Mesendoderm (in vitro differentiated cells): ENCODE measurements at regions not wholly inside any gene's neighbourhood (a gene's known extent, or its start where the extent isn't known, plus 50 kb on each side); places are given as distances from the start of the nearest gene placed in this dataset.

Source experiments
- DNase-seq: peaks from one replicate; pipeline ENCODE4 v3.0.0; 2013
- H2AK5ac ChIP-seq: 2 replicates; pipeline ENCODE4 v1.6.1; 2013; ENCODE audit warnings: low read length, inconsistent platforms
- H2BK120ac ChIP-seq: 2 replicates; pipeline ENCODE4 v1.6.1; 2013; ENCODE audit warnings: low read depth, mild to moderate bottlenecking, low read length, moderate library complexity, mixed read lengths
- H2BK15ac ChIP-seq: replicated peaks from 2 replicates; pipeline ENCODE4 v1.6.1; 2013; ENCODE audit warnings: low read depth, mild to moderate bottlenecking, moderate library complexity
- H2BK5ac ChIP-seq: 2 replicates; pipeline ENCODE4 v1.6.1; 2013; ENCODE audit warnings: low read length, inconsistent platforms
- H3K18ac ChIP-seq: 2 replicates; pipeline ENCODE4 v1.6.1; 2013; ENCODE audit warnings: mild to moderate bottlenecking, low read length, mixed read lengths
- H3K23ac ChIP-seq: one replicate; pipeline ENCODE4 v1.6.1; 2013; ENCODE audit warnings: low read length
- H3K27ac ChIP-seq: 2 replicates; pipeline ENCODE4 v1.5.1; 2013; ENCODE audit warnings: low read depth, mild to moderate bottlenecking, inconsistent platforms, low read length, moderate library complexity
- H3K27me3 ChIP-seq: 2 replicates; pipeline ENCODE4 v1.6.1; 2013; ENCODE audit warnings: low read length, control low read depth, mild to moderate bottlenecking, inconsistent platforms; ENCODE audit not compliant: insufficient read depth, poor library complexity
- H3K36me3 ChIP-seq: 2 replicates; pipeline ENCODE4 v1.6.1; 2013; ENCODE audit warnings: low read length, inconsistent platforms; ENCODE audit not compliant: control insufficient read depth, insufficient read depth
- H3K4ac ChIP-seq: one replicate; pipeline ENCODE4 v1.6.1; 2013; ENCODE audit warnings: low read depth, mild to moderate bottlenecking, low read length, moderate library complexity
- H3K4me1 ChIP-seq: 2 replicates; pipeline ENCODE4 v1.6.1; 2013; ENCODE audit warnings: low read depth, low read length, inconsistent platforms; ENCODE audit not compliant: control insufficient read depth
- H3K4me2 ChIP-seq: 2 replicates; pipeline ENCODE4 v1.6.1; 2013; ENCODE audit warnings: low read length
- H3K4me3 ChIP-seq: 2 replicates; pipeline ENCODE4 v1.5.1; 2013; ENCODE audit warnings: mild to moderate bottlenecking, low read length
- H3K56ac ChIP-seq: one replicate; pipeline ENCODE4 v1.6.1; 2013; ENCODE audit warnings: low read length
- H3K79me1 ChIP-seq: 2 replicates; pipeline ENCODE4 v1.6.1; 2013; ENCODE audit warnings: low read length, inconsistent platforms
- H3K79me2 ChIP-seq: 2 replicates; pipeline ENCODE4 v1.6.1; 2013; ENCODE audit warnings: mild to moderate bottlenecking, low read length; ENCODE audit not compliant: control insufficient read depth, insufficient read depth
- H3K9ac ChIP-seq: 2 replicates; pipeline ENCODE4 v1.6.1; 2013; ENCODE audit warnings: low read length, inconsistent platforms
- H4K5ac ChIP-seq: one replicate; pipeline ENCODE4 v1.6.1; 2013; ENCODE audit warnings: low read length
- H4K8ac ChIP-seq: one replicate; pipeline ENCODE4 v1.6.1; 2013; ENCODE audit warnings: low read depth, mild to moderate bottlenecking, control low read depth, low read length, moderate library complexity
- WGBS: extraction: QIAGEN DNeasy Blood & Tissue Kit; methylation state at CpG from one replicate; pipeline ENCODE4 v1.1.7; 2013; ENCODE audit warnings: low lambda C conversion rate, missing lambda C conversion rate; ENCODE audit not compliant: insufficient coverage; ENCODE audit errors: extremely low coverage; 5-methylcytosine and 5-hydroxymethylcytosine counted together

GRCh38 chrX:125505207-125505606 is 185.5 kb downstream of the TEX13C start:
- Histone ChIP-seq H2AK5ac (no peak overlapping the region), H3K79me2 (no peaks in the 10 kb centered on the region), H4K8ac (no peak overlapping the region), H3K4ac (no peak overlapping the region), H3K79me1 (no peaks in the 10 kb centered on the region), H2BK5ac (no peak overlapping the region), H2BK15ac (no peak overlapping the region), H4K5ac (no peak overlapping the region), H3K36me3 (no peaks in the 10 kb centered on the region), H3K4me1 (no peaks in the 10 kb centered on the region), H3K4me3 (no peak overlapping the region), H2BK120ac (no peak overlapping the region), H3K27me3 (no peaks in the 10 kb centered on the region), H3K4me2 (no peak overlapping the region), H3K23ac (no peak overlapping the region), H3K18ac (no peak overlapping the region), H3K56ac (no peak overlapping the region), H3K9ac (no peak overlapping the region), H3K27ac (no peak overlapping the region)
- WGBS, result no CpG with 5 or more reads among the region's 2 CpGs
- no peak for DNase-seq

GRCh38 chrX:125507119-125507518 is 187.4 kb downstream of the TEX13C start:
- H3K23ac ChIP-seq, result no peak overlapping the region
- no peak overlapping the region for H3K9ac ChIP-seq
- no peak for DNase-seq
- H2AK5ac ChIP-seq, result no peak overlapping the region
- H3K79me2 ChIP-seq, result no peaks in the 10 kb centered on the region
- H3K4me2 ChIP-seq, result no peak overlapping the region
- no peaks in the 10 kb centered on the region for H3K4me1 ChIP-seq
- no peaks in the 10 kb centered on the region for H3K79me1 ChIP-seq
- no peaks in the 10 kb centered on the region for H3K27me3 ChIP-seq
- H3K18ac ChIP-seq, result no peak overlapping the region
- no peak overlapping the region for H3K56ac ChIP-seq
- no peak overlapping the region for H3K4me3 ChIP-seq
- H4K5ac ChIP-seq, result no peak overlapping the region
- H2BK15ac ChIP-seq, result no peak overlapping the region
- no peak overlapping the region for H4K8ac ChIP-seq
- no CpG with 5 or more reads among the region's 1 CpG for WGBS
- no peak overlapping the region for H3K27ac ChIP-seq
- H3K4ac ChIP-seq, result no peak overlapping the region
- no peaks in the 10 kb centered on the region for H3K36me3 ChIP-seq
- H2BK120ac ChIP-seq, result no peak overlapping the region
- H2BK5ac ChIP-seq, result no peak overlapping the region

- Histone ChIP-seq H3K36me3 (no peaks in the 10 kb centered on the region), H3K4me3 (no peak overlapping the region), H3K27ac (no peak overlapping the region), H4K5ac (no peak overlapping the region), H3K4me2 (no peak overlapping the region), H3K56ac (no peak overlapping the region), H4K8ac (no peak overlapping the region), H3K79me1 (no peaks in the 10 kb centered on the region), H3K4me1 (no peaks in the 10 kb centered on the region), H3K79me2 (no peaks in the 10 kb centered on the region), H3K4ac (no peak overlapping the region), H2BK120ac (no peak overlapping the region), H3K18ac (no peak overlapping the region), H3K23ac (no peak overlapping the region), H2BK15ac (no peak overlapping the region), H2AK5ac (no peak overlapping the region), H2BK5ac (no peak overlapping the region), H3K27me3 (no peaks in the 10 kb centered on the region), H3K9ac (no peak overlapping the region)
- no CpG with 5 or more reads among the region's 1 CpG for WGBS
- DNase-seq, result no peak
Measured at GRCh38 chrX:125520029-125520428, 200.4 kb downstream of the TEX13C start.

- Histone ChIP-seq H3K18ac (no peak overlapping the region), H3K79me1 (no peaks in the 10 kb centered on the region)
Measured at GRCh38 chrX:125522752-125523151, 203.1 kb downstream of the TEX13C start.

GRCh38 chrX:125532411-125533089 is 212.9 kb downstream of the TEX13C start:
- Histone ChIP-seq H3K36me3 (no peaks in the 10 kb centered on the region), H4K8ac (no peak overlapping the region), H2BK5ac (no peak overlapping the region), H3K27me3 (no peaks in the 10 kb centered on the region), H3K23ac (no peak overlapping the region), H3K4me2 (no peak overlapping the region), H3K4me3 (no peak overlapping the region), H3K79me2 (no peaks in the 10 kb centered on the region), H4K5ac (no peak overlapping the region), H3K9ac (no peak overlapping the region), H2AK5ac (no peak overlapping the region), H3K4me1 (no peaks in the 10 kb centered on the region), H2BK120ac (no peak overlapping the region), H3K18ac (no peak overlapping the region), H3K79me1 (no peaks in the 10 kb centered on the region), H3K27ac (no peak overlapping the region), H3K4ac (no peak overlapping the region), H2BK15ac (no peak overlapping the region), H3K56ac (no peak overlapping the region)
- no CpG with 5 or more reads among the region's 2 CpGs for WGBS
- DNase-seq, result no peak

More at GRCh38 chrX:125522752-125523151, 203.1 kb downstream of the TEX13C start:
- Histone ChIP-seq H2BK15ac (no peak overlapping the region), H4K8ac (no peak overlapping the region), H3K79me2 (no peaks in the 10 kb centered on the region), H3K23ac (no peak overlapping the region), H3K56ac (no peak overlapping the region), H3K36me3 (no peaks in the 10 kb centered on the region), H3K4me1 (no peaks in the 10 kb centered on the region), H2BK5ac (no peak overlapping the region), H3K4ac (no peak overlapping the region), H4K5ac (no peak overlapping the region), H3K27me3 (no peaks in the 10 kb centered on the region), H3K4me2 (no peak overlapping the region), H2BK120ac (no peak overlapping the region), H3K9ac (no peak overlapping the region), H3K4me3 (no peak overlapping the region), H2AK5ac (no peak overlapping the region), H3K27ac (no peak overlapping the region)
- no peak for DNase-seq
- WGBS, result no CpG with 5 or more reads among the region's 2 CpGs

- H2BK15ac ChIP-seq, result no peak overlapping the region
- no peak overlapping the region for H3K56ac ChIP-seq
- H3K4me2 ChIP-seq, result no peak overlapping the region
- H2BK120ac ChIP-seq, result no peak overlapping the region
- no peaks in the 10 kb centered on the region for H3K4me1 ChIP-seq
- no peak overlapping the region for H3K4me3 ChIP-seq
- H3K27me3 ChIP-seq, result no peaks in the 10 kb centered on the region
- H3K23ac ChIP-seq, result no peak overlapping the region
- no peak overlapping the region for H4K5ac ChIP-seq
- no peak overlapping the region for H3K9ac ChIP-seq
- H2BK5ac ChIP-seq, result no peak overlapping the region
- no peak overlapping the region for H3K27ac ChIP-seq
- H3K36me3 ChIP-seq, result no peaks in the 10 kb centered on the region
- no peak for DNase-seq
- no peak overlapping the region for H3K18ac ChIP-seq
- H3K79me2 ChIP-seq, result no peaks in the 10 kb centered on the region
- no peak overlapping the region for H2AK5ac ChIP-seq
- no peak overlapping the region for H3K4ac ChIP-seq
- no peaks in the 10 kb centered on the region for H3K79me1 ChIP-seq
- H4K8ac ChIP-seq, result no peak overlapping the region
- WGBS, result no CpG with 5 or more reads among the region's 3 CpGs
Measured at GRCh38 chrX:125533352-125533751, 213.7 kb downstream of the TEX13C start.
